ENCODE measurements at regions not wholly inside any gene's neighbourhood (a gene's known extent, or its start where the extent isn't known, plus 50 kb on each side); places are given as distances from the start of the nearest gene placed in this dataset.
"Not testable (repeated sequence)": the region's sequence is repeated elsewhere in the genome, so short reads cannot be mapped to it uniquely, and the experiment has no call there.

DNA sequence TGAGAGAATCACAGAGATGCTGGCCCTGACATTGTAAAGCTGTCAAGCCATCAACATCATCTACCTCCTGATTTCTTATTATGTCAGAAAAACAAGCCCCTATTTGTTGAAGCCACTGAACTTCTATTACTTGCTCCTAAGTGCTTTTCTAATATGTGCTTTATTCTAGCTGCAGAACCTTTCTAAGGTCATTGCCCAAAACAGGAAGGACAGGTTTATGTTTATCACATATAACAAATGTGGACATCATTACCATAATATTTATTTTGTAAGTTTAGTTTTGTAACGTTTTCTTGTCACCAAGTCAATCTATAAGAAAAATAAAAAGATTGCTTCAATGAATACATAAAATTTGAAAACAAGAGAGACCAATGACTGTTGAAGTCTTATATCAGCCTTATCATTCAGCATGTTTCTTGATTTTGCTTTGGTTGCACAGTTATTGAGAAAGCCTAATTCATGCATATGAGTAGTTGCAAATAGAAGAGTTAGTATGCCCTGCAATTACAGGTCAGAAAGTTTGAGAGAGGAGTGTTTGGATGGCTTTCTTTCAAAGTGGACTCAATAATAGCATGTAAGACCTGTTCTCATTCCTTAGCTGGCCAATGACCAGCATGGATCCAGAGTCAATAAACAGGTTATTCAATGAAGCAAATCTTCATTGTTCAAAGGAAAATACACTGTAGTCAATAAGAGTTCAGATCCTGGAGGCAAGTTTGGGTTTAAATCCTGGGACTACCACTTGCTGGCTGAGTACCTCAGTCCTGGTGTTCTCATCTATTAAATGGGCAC, 84.1 kb downstream of the MAB21L3 start:
- TF ChIP-seq, protein P1, sequence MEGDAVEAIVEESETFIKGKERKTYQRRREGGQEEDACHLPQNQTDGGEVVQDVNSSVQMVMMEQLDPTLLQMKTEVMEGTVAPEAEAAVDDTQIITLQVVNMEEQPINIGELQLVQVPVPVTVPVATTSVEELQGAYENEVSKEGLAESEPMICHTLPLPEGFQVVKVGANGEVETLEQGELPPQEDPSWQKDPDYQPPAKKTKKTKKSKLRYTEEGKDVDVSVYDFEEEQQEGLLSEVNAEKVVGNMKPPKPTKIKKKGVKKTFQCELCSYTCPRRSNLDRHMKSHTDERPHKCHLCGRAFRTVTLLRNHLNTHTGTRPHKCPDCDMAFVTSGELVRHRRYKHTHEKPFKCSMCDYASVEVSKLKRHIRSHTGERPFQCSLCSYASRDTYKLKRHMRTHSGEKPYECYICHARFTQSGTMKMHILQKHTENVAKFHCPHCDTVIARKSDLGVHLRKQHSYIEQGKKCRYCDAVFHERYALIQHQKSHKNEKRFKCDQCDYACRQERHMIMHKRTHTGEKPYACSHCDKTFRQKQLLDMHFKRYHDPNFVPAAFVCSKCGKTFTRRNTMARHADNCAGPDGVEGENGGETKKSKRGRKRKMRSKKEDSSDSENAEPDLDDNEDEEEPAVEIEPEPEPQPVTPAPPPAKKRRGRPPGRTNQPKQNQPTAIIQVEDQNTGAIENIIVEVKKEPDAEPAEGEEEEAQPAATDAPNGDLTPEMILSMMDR (IDR thresholded peaks at IDR 0.05; ENCODE audit: partially characterized antibody, unreplicated experiment): no peak
- Mint-ChIP-seq H3K36me3 (ENCODE audit: unreplicated experiment) (peaks cover 5% of the 10 kb centered on the region), H3K27me3 (ENCODE audit: unreplicated experiment) (peaks cover 4% of the 10 kb centered on the region), H3K4me3 (ENCODE audit: unreplicated experiment) (no peak overlapping the region), H3K4me1 (ENCODE audit: low read depth, unreplicated experiment) (no peaks in the 10 kb centered on the region), H3K27ac (ENCODE audit: unreplicated experiment) (no peak overlapping the region), H3K9me3 (ENCODE audit: unreplicated experiment) (peaks cover 5% of the 10 kb centered on the region)
- DNase-seq: no peak

DNA sequence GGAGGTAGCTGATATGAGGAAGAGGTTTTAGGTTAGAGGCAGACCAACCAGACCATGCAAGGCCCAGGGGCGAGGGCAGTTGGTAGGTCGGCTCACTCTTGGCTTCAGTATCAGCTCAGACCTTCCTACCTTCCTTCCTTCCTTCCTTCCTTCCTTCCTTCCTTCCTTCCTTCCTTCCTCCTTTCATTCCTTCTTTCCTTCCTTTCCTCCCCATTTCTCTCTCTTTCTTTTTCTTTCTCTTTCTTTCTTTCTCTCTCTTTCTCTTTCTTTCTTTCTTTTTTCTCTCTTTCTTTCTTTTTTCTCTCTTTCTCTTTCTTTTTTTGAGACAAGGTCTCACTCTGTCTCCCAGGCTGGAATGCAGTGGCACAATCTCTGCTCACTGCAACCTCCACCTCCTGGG, 89.1 kb downstream of the MAB21L3 start:
- not testable (repeated sequence) for H3K27me3 Mint-ChIP-seq (ENCODE audit: unreplicated experiment); DNase-seq; H3K4me1 Mint-ChIP-seq (ENCODE audit: low read depth, unreplicated experiment); H3K36me3 Mint-ChIP-seq (ENCODE audit: unreplicated experiment); H3K4me3 Mint-ChIP-seq (ENCODE audit: unreplicated experiment); H3K9me3 Mint-ChIP-seq (ENCODE audit: unreplicated experiment); H3K27ac Mint-ChIP-seq (ENCODE audit: unreplicated experiment)

DNA sequence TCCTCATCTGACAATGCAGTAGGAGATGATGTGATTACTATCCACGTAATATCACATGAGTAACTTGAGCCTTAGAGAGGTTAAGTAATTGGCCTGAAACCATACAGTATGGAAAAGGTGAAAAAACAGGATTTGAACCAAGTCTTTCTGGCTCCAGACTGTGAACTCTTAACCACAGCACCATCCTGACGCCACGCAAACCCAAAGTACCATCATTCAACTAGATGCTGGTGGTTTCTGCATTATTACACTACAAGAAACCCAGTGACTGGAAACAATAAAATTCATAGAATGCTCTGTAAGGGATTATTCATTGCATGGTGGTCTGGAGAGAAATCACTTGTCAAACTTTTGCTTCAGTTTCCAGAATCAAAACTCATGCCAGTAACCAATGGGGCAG, 90.7 kb downstream of the MAB21L3 start:
- DNase-seq: no peak
- TF ChIP-seq, protein P1 (IDR thresholded peaks at IDR 0.05; ENCODE audit: partially characterized antibody, unreplicated experiment): no peak
- Mint-ChIP-seq H3K4me3 (ENCODE audit: unreplicated experiment) (no peak overlapping the region), H3K4me1 (ENCODE audit: low read depth, unreplicated experiment) (no peaks in the 10 kb centered on the region), H3K27ac (ENCODE audit: unreplicated experiment) (no peak overlapping the region), H3K36me3 (ENCODE audit: unreplicated experiment) (no peaks in the 10 kb centered on the region), H3K9me3 (ENCODE audit: unreplicated experiment) (peaks cover 5% of the 10 kb centered on the region), H3K27me3 (ENCODE audit: unreplicated experiment) (peaks cover 2% of the 10 kb centered on the region)

DNA sequence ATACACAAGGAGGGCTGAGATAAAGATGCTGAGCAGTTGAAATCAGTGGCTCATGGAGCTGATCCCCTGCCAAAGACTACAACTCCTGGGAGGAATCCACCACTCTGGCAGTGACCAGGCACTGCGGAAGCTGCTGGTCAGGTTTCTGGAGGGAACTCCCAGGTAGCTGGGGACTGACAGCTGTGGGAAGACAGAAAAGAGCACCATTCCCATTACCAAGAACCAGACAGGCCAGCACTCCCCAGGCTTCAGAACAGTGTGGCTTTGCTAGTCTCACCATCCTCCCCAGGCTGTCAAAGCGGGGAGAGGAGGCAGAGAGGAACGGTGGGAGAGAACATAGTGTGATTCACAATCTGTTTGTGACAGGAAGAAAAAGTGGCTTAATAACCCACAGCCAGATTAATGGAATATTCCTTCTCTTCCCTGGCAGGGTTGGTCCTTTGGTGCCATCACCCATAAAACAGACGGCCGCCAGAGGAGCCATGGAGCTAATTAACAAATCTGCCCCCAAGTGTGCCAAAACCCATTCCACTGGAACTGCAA, 92.1 kb downstream of the MAB21L3 start:
- peaks cover 2% of the 10 kb centered on the region for H3K27me3 Mint-ChIP-seq (ENCODE audit: unreplicated experiment)
- DNase-seq: no peak
- H3K9me3 Mint-ChIP-seq (ENCODE audit: unreplicated experiment): peaks cover 4% of the 10 kb centered on the region
- H3K27ac Mint-ChIP-seq (ENCODE audit: unreplicated experiment): no peak overlapping the region
- TF ChIP-seq, protein P1 (IDR thresholded peaks at IDR 0.05; ENCODE audit: partially characterized antibody, unreplicated experiment): no peak
- H3K36me3 Mint-ChIP-seq (ENCODE audit: unreplicated experiment): no peaks in the 10 kb centered on the region
- no peak overlapping the region for H3K4me3 Mint-ChIP-seq (ENCODE audit: unreplicated experiment)
- H3K4me1 Mint-ChIP-seq (ENCODE audit: low read depth, unreplicated experiment): no peaks in the 10 kb centered on the region

DNA sequence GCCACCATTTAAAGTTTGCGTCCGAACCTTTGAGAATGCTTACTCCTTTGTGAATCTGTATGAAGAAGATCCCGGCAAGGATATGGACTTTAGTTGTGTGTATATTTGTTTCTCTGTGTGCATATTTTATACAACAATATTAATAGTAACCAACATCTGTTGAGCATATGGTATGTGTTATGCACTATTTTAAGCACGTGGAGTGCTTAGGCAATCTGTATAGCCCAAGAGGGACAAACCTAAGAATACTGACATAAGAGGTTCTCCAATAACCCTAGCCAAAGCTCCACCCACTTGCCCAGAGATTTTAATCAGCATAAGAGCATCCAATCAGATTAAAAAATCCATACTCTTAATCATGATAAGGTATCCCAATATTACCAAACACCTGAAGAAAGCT, 92.7 kb downstream of the MAB21L3 start:
- no peaks in the 10 kb centered on the region for H3K4me1 Mint-ChIP-seq (ENCODE audit: low read depth, unreplicated experiment)
- H3K4me3 Mint-ChIP-seq (ENCODE audit: unreplicated experiment): no peak overlapping the region
- TF ChIP-seq, protein P1 (IDR thresholded peaks at IDR 0.05; ENCODE audit: partially characterized antibody, unreplicated experiment): no peak
- no peak overlapping the region for H3K27ac Mint-ChIP-seq (ENCODE audit: unreplicated experiment)
- DNase-seq: no peak
- peaks cover 4% of the 10 kb centered on the region for H3K9me3 Mint-ChIP-seq (ENCODE audit: unreplicated experiment)
- H3K27me3 Mint-ChIP-seq (ENCODE audit: unreplicated experiment): peaks cover 2% of the 10 kb centered on the region
- no peaks in the 10 kb centered on the region for H3K36me3 Mint-ChIP-seq (ENCODE audit: unreplicated experiment)

All from glutamatergic neuron (in vitro differentiated cells).